Astrocyte of the cerebellum (primary cell): ENCODE measurements at regions not wholly inside any gene's neighbourhood (a gene's known extent, or its start where the extent isn't known, plus 50 kb on each side); places are given as distances from the start of the nearest gene placed in this dataset.

Source experiments
- DNase-seq: peaks from one replicate; pipeline ENCODE4 v3.0.0-alpha.2; 2011; ENCODE audit warnings: low read depth
- H3K4me3 ChIP-seq: 2 replicates; pipeline ENCODE4 v1.5.1; 2011; ENCODE audit warnings: mild to moderate bottlenecking, low read depth, low read length, moderate library complexity
- in situ Hi-C: cut with HindIII; loops from 2 replicates; pipeline ENCODE4 v1.10.0; 2017; ENCODE audit warnings: low sequenced_read_pairs
- TF ChIP-seq, protein P1 (sequence below): IDR thresholded peaks from 2 replicates; pipeline ENCODE4 v1.5.1; 2012; ENCODE audit warnings: low read length, low read depth, moderate library complexity, mild to moderate bottlenecking; ENCODE audit errors: missing control alignments

- TF ChIP-seq, protein P1, sequence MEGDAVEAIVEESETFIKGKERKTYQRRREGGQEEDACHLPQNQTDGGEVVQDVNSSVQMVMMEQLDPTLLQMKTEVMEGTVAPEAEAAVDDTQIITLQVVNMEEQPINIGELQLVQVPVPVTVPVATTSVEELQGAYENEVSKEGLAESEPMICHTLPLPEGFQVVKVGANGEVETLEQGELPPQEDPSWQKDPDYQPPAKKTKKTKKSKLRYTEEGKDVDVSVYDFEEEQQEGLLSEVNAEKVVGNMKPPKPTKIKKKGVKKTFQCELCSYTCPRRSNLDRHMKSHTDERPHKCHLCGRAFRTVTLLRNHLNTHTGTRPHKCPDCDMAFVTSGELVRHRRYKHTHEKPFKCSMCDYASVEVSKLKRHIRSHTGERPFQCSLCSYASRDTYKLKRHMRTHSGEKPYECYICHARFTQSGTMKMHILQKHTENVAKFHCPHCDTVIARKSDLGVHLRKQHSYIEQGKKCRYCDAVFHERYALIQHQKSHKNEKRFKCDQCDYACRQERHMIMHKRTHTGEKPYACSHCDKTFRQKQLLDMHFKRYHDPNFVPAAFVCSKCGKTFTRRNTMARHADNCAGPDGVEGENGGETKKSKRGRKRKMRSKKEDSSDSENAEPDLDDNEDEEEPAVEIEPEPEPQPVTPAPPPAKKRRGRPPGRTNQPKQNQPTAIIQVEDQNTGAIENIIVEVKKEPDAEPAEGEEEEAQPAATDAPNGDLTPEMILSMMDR, result no peak
- H3K4me3 ChIP-seq, result no peak overlapping the region
- in situ Hi-C loops, result no loop called here
- DNase-seq, result no peak
Measured at GRCh38 chr16:87180069-87180468, 137.1 kb downstream of the C16orf95 start.

GRCh38 chr16:87182759-87183158 is 134.4 kb downstream of the C16orf95 start:
- no peak for DNase-seq
- no peak overlapping the region for H3K4me3 ChIP-seq
- TF ChIP-seq, protein P1, result no peak
- in situ Hi-C loops, result no loop called here

DNA sequence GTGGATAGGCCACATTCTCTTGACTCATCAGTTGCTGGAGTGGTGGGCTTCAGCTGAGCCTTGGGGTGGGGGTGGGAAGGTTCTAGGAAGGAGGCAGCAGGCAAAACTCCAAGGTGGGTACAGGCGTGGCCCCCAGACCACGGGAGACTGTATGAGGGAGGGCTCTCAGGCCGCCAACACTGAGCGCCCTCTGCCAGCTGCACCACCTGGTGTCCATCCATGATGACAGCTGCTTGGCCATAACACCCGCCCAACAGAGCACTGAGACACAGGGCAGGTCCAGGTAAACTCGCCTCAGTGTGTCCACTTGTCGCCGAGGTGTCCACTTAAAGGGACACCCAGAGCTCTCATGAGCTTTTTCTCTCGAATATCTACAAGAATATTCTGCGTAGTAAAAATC is 133.5 kb downstream of the C16orf95 start:
- no peak for DNase-seq
- no peak overlapping the region for H3K4me3 ChIP-seq
- TF ChIP-seq, protein P1, result no peak
- in situ Hi-C loops, result no loop called here

DNA sequence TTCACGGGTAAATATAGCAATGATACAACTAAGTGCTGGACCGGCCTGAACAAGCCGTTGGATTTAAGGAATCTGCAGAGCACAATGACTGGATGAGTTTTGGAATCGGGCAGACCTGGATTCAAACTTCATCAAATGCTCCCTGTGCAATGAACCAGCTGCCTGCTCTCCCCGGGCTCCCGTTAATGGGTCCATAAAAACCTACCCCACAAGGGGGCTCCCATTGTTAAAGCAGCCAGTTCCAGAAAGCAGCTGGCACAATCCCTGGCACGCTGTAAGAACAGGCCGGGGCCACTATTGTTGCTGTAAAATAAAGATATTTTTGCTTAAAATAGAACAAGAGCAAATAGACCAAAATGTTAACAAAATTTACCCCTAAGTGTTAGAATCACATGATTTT is 131.9 kb downstream of the C16orf95 start:
- TF ChIP-seq, protein P1, result peak; percentile 32
- in situ Hi-C loops, result no loop called here
- no peak for DNase-seq
- H3K4me3 ChIP-seq, result no peak overlapping the region

GRCh38 chr16:87185983-87186382 is 131.2 kb downstream of the C16orf95 start:
- H3K4me3 ChIP-seq, result no peak overlapping the region
- DNase-seq, result no peak
- TF ChIP-seq, protein P1, result no peak
- in situ Hi-C loops, result no loop called here

- no peak for DNase-seq
- no peak overlapping the region for H3K4me3 ChIP-seq
- TF ChIP-seq, protein P1, result no peak
- in situ Hi-C loops, result no loop called here
Measured at GRCh38 chr16:87186446-87186845, 130.7 kb downstream of the C16orf95 start.
